B cell (primary cell): ENCODE measurements at regions not wholly inside any gene's neighbourhood (a gene's known extent, or its start where the extent isn't known, plus 50 kb on each side); places are given as distances from the start of the nearest gene placed in this dataset.

Source experiments
- ATAC-seq: fragments of 200-7000 bp; cut with Tn5 transposase; one replicate; pipeline ENCODE4 v1.10.0; 2021; ENCODE audit warnings: low read depth, mild to moderate bottlenecking, moderate number of reproducible peaks, moderate library complexity
- CTCF ChIA-PET: fragments of 350-600 bp; sonication (Branson Sonifier 250); formaldehyde crosslinking; loops from one replicate; lab custom pipeline; 2021; ENCODE audit warnings: antibody characterized with exemption, inconsistent platforms; lab: Charles Lee
- POLR2A ChIA-PET: fragments of 350-600 bp; sonication (Branson Sonifier 250); formaldehyde crosslinking; loops from one replicate; lab custom pipeline; 2021; ENCODE audit warnings: antibody characterized with exemption; lab: Charles Lee
- DNase-seq: peaks from one replicate; pipeline ENCODE4 v3.0.0; 2013
- H2AFZ ChIP-seq: 2 replicates; pipeline ENCODE4 v1.6.1; 2012; ENCODE audit warnings: mild to moderate bottlenecking, low read depth, low read length; ENCODE audit not compliant: insufficient read depth, poor library complexity, severe bottlenecking
- H3K27ac ChIP-seq, 2 donors: 1 replicate in 1 of 2; 2 replicates in 1 of 2; pipeline ENCODE4 v1.5.1; 2012 to 2013; ENCODE audit warnings: low read length in 2 of 2, mild to moderate bottlenecking in 2 of 2, moderate library complexity in 1 of 2
- H3K27me3 ChIP-seq, 4 experiments: fragments of 200-600 bp in 1 of 4; sonication (generic) in 1 of 4; replicated peaks in 1 of 4; 1 replicate in 2 of 4; 2 replicates in 2 of 4; pipeline versions ENCODE4 v1.6.1 to v1.7.0; 2013 to 2016; ENCODE audit warnings: low read length in 3 of 4, mild to moderate bottlenecking in 2 of 4, mixed read lengths in 1 of 4, moderate library complexity in 1 of 4; ENCODE audit not compliant: insufficient read depth in 4 of 4, control insufficient read depth in 3 of 4; ENCODE audit errors: control extremely low read depth in 1 of 4
- H3K36me3 ChIP-seq, 2 experiments: replicated peaks in 1 of 2; 1 replicate in 1 of 2; 2 replicates in 1 of 2; pipeline versions ENCODE4 v1.6.1 to v1.7.1; 2013; ENCODE audit warnings: low read length in 1 of 2; ENCODE audit not compliant: insufficient read depth in 2 of 2, control insufficient read depth in 1 of 2; ENCODE audit errors: control extremely low read depth in 1 of 2, extremely low read depth in 1 of 2
- H3K4me1 ChIP-seq, 2 donors: fragments of 200-600 bp in 1 of 2; sonication (generic) in 1 of 2; 1 replicate in 1 of 2; 2 replicates in 1 of 2; pipeline versions ENCODE4 v1.5.1 to v1.6.1; 2013 to 2017; ENCODE audit warnings: low read length in 2 of 2; ENCODE audit not compliant: control insufficient read depth in 2 of 2, insufficient read depth in 2 of 2
- H3K4me2 ChIP-seq: replicated peaks from 2 replicates; pipeline ENCODE3; 2012; ENCODE audit warnings: mild to moderate bottlenecking, low read depth, low read length; ENCODE audit not compliant: poor library complexity, severe bottlenecking
- H3K4me3 ChIP-seq, 5 experiments: fragments of 200-600 bp in 1 of 5; sonication (generic) in 1 of 5; 1 replicate in 3 of 5; 2 replicates in 2 of 5; pipeline versions ENCODE4 v1.5.1 to v1.7.0; 2011 to 2016; ENCODE audit warnings: low read length in 4 of 5, mild to moderate bottlenecking in 4 of 5, low read depth in 2 of 5, control low read depth in 1 of 5, moderate library complexity in 1 of 5; ENCODE audit not compliant: insufficient read depth in 1 of 5; ENCODE audit errors: control extremely low read depth in 1 of 5, extremely low read depth in 1 of 5
- H3K79me2 ChIP-seq: fragments of 200-600 bp; sonication (generic); one replicate; pipeline ENCODE4 v1.6.0; 2016; ENCODE audit warnings: low read length; ENCODE audit not compliant: control insufficient read depth, insufficient read depth
- H3K9ac ChIP-seq: fragments of 200-600 bp; sonication (generic); 2 replicates; pipeline ENCODE4 v1.6.1; 2017; ENCODE audit warnings: mild to moderate bottlenecking, low read length, moderate library complexity
- H3K9me3 ChIP-seq, 3 donors: one replicate each; pipeline versions ENCODE4 v1.6.1 to v1.7.1; 2013; ENCODE audit warnings: low read length in 2 of 3; ENCODE audit not compliant: control insufficient read depth in 2 of 3, insufficient read depth in 1 of 3; ENCODE audit errors: control extremely low read depth in 1 of 3
- H4K20me1 ChIP-seq: 2 replicates; pipeline ENCODE4 v1.6.0; 2012; ENCODE audit warnings: mild to moderate bottlenecking, low read length; ENCODE audit not compliant: insufficient read depth, control insufficient read depth, poor library complexity, severe bottlenecking
- H3K27ac Mint-ChIP-seq: one replicate; pipeline ENCODE4 v1.8.0; 2021; ENCODE audit warnings: mixed read lengths
- H3K27me3 Mint-ChIP-seq: one replicate; pipeline ENCODE4 v1.8.0; 2021; ENCODE audit warnings: mixed read lengths
- H3K4me1 Mint-ChIP-seq: one replicate; pipeline ENCODE4 v1.8.0; 2021; ENCODE audit warnings: mixed read lengths
- H3K4me3 Mint-ChIP-seq: one replicate; pipeline ENCODE4 v1.8.0; 2021; ENCODE audit warnings: mixed read lengths
- H3K9me3 Mint-ChIP-seq: one replicate; pipeline ENCODE4 v1.8.0; 2022; ENCODE audit warnings: mixed read lengths; ENCODE audit not compliant: insufficient read depth
- EZH2 ChIP-seq: IDR thresholded peaks from 2 replicates; pipeline ENCODE4 v1.6.1; 2012; ENCODE audit warnings: borderline replicate concordance, low read depth, mild to moderate bottlenecking, moderate library complexity, low read length; ENCODE audit not compliant: insufficient read depth, poor library complexity, severe bottlenecking
- WGBS: methylation state at CpG from one replicate; pipeline ENCODE4 v1.1.5; 2013; ENCODE audit warnings: missing lambda C conversion rate; ENCODE audit not compliant: insufficient coverage; 5-methylcytosine and 5-hydroxymethylcytosine counted together
- intact Hi-C: fragments of 100-400 bp; cut with micrococcal nuclease; formaldehyde crosslinking; loops from one replicate; pipeline ENCODE4 v1.10.0; 2022
- TF ChIP-seq, protein P1 (sequence below): fragments of 200-600 bp; IDR thresholded peaks from one replicate; pipeline ENCODE4 v1.8.0; 2022; ENCODE audit warnings: antibody characterized with exemption, mild to moderate bottlenecking

DNA sequence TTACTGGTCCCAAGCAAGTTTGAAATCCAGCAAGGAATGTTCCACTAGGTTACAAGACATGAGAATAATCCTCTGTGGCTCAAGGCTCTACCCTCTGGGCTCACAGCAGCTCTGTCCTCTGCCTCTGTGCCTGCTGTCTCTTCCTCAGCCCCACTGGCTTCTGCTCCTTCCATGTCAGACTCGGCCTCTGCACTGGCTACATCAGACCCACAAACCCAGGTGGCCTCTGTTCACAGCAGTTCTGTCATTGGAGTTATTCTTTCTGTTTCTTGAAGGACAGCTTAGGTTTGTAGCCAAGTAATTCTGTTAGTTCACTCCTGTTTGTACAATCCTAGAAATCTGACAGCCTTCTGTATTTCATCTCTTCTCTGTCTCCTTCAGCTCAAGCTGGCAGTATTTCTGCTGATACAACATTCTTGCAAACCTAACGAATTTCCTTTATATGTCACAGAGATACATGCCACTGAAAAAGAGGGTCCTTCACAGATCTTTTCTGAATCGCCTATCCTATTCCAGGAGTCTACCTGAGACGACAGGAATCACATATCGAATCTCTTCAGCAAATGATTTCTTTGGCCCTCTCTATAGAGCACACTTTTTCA lies 227.8 kb upstream of the PLSCR5 start:
- Mint-ChIP-seq H3K4me1 (no peaks in the 10 kb centered on the region), H3K4me3 (no peak overlapping the region), H3K9me3 (no peaks in the 10 kb centered on the region), H3K27ac (no peak overlapping the region), H3K27me3 (no peaks in the 10 kb centered on the region)
- intact Hi-C loops = no loop called here
- DNase-seq (no peak), ATAC-seq (no peak)
- no peaks in the 10 kb centered on the region for H3K27me3 ChIP-seq
- no peaks in the 10 kb centered on the region for H3K79me2 ChIP-seq
- H4K20me1 ChIP-seq = no peaks in the 10 kb centered on the region
- no peak overlapping the region for H3K27ac ChIP-seq
- no peaks in the 10 kb centered on the region for H3K4me1 ChIP-seq
- TF ChIP-seq EZH2 = no peak
- TF ChIP-seq, protein P1, sequence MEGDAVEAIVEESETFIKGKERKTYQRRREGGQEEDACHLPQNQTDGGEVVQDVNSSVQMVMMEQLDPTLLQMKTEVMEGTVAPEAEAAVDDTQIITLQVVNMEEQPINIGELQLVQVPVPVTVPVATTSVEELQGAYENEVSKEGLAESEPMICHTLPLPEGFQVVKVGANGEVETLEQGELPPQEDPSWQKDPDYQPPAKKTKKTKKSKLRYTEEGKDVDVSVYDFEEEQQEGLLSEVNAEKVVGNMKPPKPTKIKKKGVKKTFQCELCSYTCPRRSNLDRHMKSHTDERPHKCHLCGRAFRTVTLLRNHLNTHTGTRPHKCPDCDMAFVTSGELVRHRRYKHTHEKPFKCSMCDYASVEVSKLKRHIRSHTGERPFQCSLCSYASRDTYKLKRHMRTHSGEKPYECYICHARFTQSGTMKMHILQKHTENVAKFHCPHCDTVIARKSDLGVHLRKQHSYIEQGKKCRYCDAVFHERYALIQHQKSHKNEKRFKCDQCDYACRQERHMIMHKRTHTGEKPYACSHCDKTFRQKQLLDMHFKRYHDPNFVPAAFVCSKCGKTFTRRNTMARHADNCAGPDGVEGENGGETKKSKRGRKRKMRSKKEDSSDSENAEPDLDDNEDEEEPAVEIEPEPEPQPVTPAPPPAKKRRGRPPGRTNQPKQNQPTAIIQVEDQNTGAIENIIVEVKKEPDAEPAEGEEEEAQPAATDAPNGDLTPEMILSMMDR = no peak
- H3K9me3 ChIP-seq = no peaks in the 10 kb centered on the region
- H3K9ac ChIP-seq = no peak overlapping the region
- no peak overlapping the region for H3K4me3 ChIP-seq
- no peak overlapping the region for H3K4me2 ChIP-seq
- WGBS = 78% methylated on average over 4 of the region's 5 CpGs
- ChIA-PET POLR2A (no interaction called here), CTCF (no interaction called here)
- no peaks in the 10 kb centered on the region for H3K36me3 ChIP-seq
- no peak overlapping the region for H2AFZ ChIP-seq

DNA sequence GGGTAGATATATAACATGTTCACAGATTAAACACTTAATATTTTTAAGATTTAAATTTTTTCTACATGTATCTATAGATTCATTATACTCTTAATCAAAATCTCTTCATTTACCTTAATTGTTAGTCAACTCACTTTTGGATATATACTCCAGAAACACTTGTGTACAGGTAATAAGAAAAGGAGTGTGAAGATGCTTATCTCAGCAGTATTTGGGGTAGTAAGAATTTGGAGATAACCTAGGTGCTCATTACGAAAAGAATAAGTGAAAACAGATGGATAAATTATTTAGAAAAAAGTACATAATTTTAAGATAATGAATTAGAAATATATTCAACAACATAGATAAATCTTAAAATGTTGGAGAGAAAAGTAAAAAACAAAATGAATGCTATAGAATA lies 226.5 kb upstream of the PLSCR5 start:
- Histone ChIP-seq H3K36me3 (no peaks in the 10 kb centered on the region), H3K9me3 (no peaks in the 10 kb centered on the region), H3K79me2 (no peaks in the 10 kb centered on the region), H4K20me1 (no peaks in the 10 kb centered on the region), H3K4me1 (no peaks in the 10 kb centered on the region), H3K27me3 (no peaks in the 10 kb centered on the region), H2AFZ (no peak overlapping the region), H3K27ac (no peak overlapping the region), H3K9ac (no peak overlapping the region), H3K4me2 (no peak overlapping the region), H3K4me3 (no peak overlapping the region)
- POLR2A ChIA-PET = no interaction called here
- no peaks in the 10 kb centered on the region for H3K9me3 Mint-ChIP-seq
- TF ChIP-seq EZH2 = no peak
- TF ChIP-seq, protein P1 = no peak
- H3K27ac Mint-ChIP-seq = no peak overlapping the region
- H3K4me1 Mint-ChIP-seq = no peaks in the 10 kb centered on the region
- no CpG with 5 or more reads among the region's 1 CpG for WGBS
- no peaks in the 10 kb centered on the region for H3K27me3 Mint-ChIP-seq
- CTCF ChIA-PET = no interaction called here
- DNase-seq (no peak), ATAC-seq (no peak)
- no peak overlapping the region for H3K4me3 Mint-ChIP-seq
- intact Hi-C loops = no loop called here
